Endothelial cell (in vitro differentiated cells): ENCODE measurements at regions not wholly inside any gene's neighbourhood (a gene's known extent, or its start where the extent isn't known, plus 50 kb on each side); places are given as distances from the start of the nearest gene placed in this dataset.

ENCODE experiments used
- DNase-seq: peaks from one replicate; pipeline ENCODE4 v3.0.0; 2021; ENCODE audit warnings: low spot score
- H3K27ac Mint-ChIP-seq: one replicate; pipeline ENCODE4 v1.8.0; 2021; ENCODE audit warnings: mixed read lengths, inconsistent platforms; ENCODE audit not compliant: unreplicated experiment
- H3K27me3 Mint-ChIP-seq: one replicate; pipeline ENCODE4 v1.8.0; 2021; ENCODE audit warnings: mild to moderate bottlenecking, moderate library complexity, mixed read lengths, inconsistent platforms; ENCODE audit not compliant: unreplicated experiment
- H3K36me3 Mint-ChIP-seq: one replicate; pipeline ENCODE4 v1.8.0; 2021; ENCODE audit warnings: mild to moderate bottlenecking, low read depth, mixed read lengths, inconsistent platforms; ENCODE audit not compliant: unreplicated experiment
- H3K4me1 Mint-ChIP-seq: one replicate; pipeline ENCODE4 v1.8.0; 2021; ENCODE audit warnings: mild to moderate bottlenecking, mixed read lengths, inconsistent platforms; ENCODE audit not compliant: unreplicated experiment
- H3K4me3 Mint-ChIP-seq: one replicate; pipeline ENCODE4 v1.8.0; 2021; ENCODE audit warnings: mild to moderate bottlenecking, mixed read lengths, inconsistent platforms; ENCODE audit not compliant: unreplicated experiment
- H3K9me3 Mint-ChIP-seq: one replicate; pipeline ENCODE4 v1.8.0; 2021; ENCODE audit warnings: mixed read lengths, inconsistent platforms; ENCODE audit not compliant: unreplicated experiment
- CTCF ChIP-seq: fragments of 200-600 bp; sonication (generic); IDR thresholded peaks from one replicate; pipeline ENCODE4 v1.5.0; 2021; ENCODE audit warnings: antibody characterized with exemption; ENCODE audit not compliant: unreplicated experiment

- TF ChIP-seq CTCF, result no peak
- H3K27me3 Mint-ChIP-seq, result peaks cover 5% of the 10 kb centered on the region
- DNase-seq, result no peak
- peaks cover 5% of the 10 kb centered on the region for H3K9me3 Mint-ChIP-seq
- H3K4me1 Mint-ChIP-seq, result no peaks in the 10 kb centered on the region
- no peak overlapping the region for H3K4me3 Mint-ChIP-seq
- H3K36me3 Mint-ChIP-seq, result no peaks in the 10 kb centered on the region
- H3K27ac Mint-ChIP-seq, result no peak overlapping the region
Measured at GRCh38 chr20:41989935-41990635, 371.9 kb upstream of the CHD6 start.

GRCh38 chr20:41989039-41989679, 371.0 kb upstream of the CHD6 start:
- DNase-seq, result no peak
- Mint-ChIP-seq H3K36me3 (no peaks in the 10 kb centered on the region), H3K4me1 (no peaks in the 10 kb centered on the region), H3K27me3 (peaks cover 5% of the 10 kb centered on the region), H3K9me3 (peaks cover 10% of the 10 kb centered on the region), H3K27ac (no peak overlapping the region), H3K4me3 (no peak overlapping the region)
- no peak for TF ChIP-seq CTCF

GRCh38 chr20:41984031-41984430, 365.9 kb upstream of the CHD6 start:
- H3K4me1 Mint-ChIP-seq, result no peaks in the 10 kb centered on the region
- H3K36me3 Mint-ChIP-seq, result peaks cover 4% of the 10 kb centered on the region
- H3K4me3 Mint-ChIP-seq, result no peak overlapping the region
- no peak overlapping the region for H3K27ac Mint-ChIP-seq
- TF ChIP-seq CTCF, result no peak
- H3K9me3 Mint-ChIP-seq, result peaks cover 23% of the 10 kb centered on the region
- no peaks in the 10 kb centered on the region for H3K27me3 Mint-ChIP-seq
- DNase-seq, result no peak

- no peaks in the 10 kb centered on the region for H3K4me1 Mint-ChIP-seq
- no peak for DNase-seq
- H3K9me3 Mint-ChIP-seq, result peaks cover 23% of the 10 kb centered on the region
- H3K4me3 Mint-ChIP-seq, result no peak overlapping the region
- H3K36me3 Mint-ChIP-seq, result peaks cover 4% of the 10 kb centered on the region
- no peaks in the 10 kb centered on the region for H3K27me3 Mint-ChIP-seq
- no peak for TF ChIP-seq CTCF
- H3K27ac Mint-ChIP-seq, result no peak overlapping the region
Measured at GRCh38 chr20:41983159-41983558, 365.0 kb upstream of the CHD6 start.

GRCh38 chr20:41981746-41982145, 363.6 kb upstream of the CHD6 start:
- H3K27ac Mint-ChIP-seq, result no peak overlapping the region
- no peak for DNase-seq
- H3K36me3 Mint-ChIP-seq, result peaks cover 4% of the 10 kb centered on the region
- H3K4me1 Mint-ChIP-seq, result no peaks in the 10 kb centered on the region
- no peak overlapping the region for H3K4me3 Mint-ChIP-seq
- H3K9me3 Mint-ChIP-seq, result peaks cover 31% of the 10 kb centered on the region
- no peaks in the 10 kb centered on the region for H3K27me3 Mint-ChIP-seq
- no peak for TF ChIP-seq CTCF
